Neural cell (in vitro differentiated cells): ENCODE measurements at regions not wholly inside any gene's neighbourhood (a gene's known extent, or its start where the extent isn't known, plus 50 kb on each side); places are given as distances from the start of the nearest gene placed in this dataset.
A peak's percentile ranks its signal among the peaks of the same experiment; 100 is the strongest.

Experiments
- H2AFZ ChIP-seq: fragments of 200-600, 300-800 bp; sonication (generic), shearing (Covaris generic); 2 replicates; pipeline ENCODE4 v1.6.0; 2014; ENCODE audit warnings: low read depth, mild to moderate bottlenecking, antibody characterized with exemption, low read length, moderate library complexity
- H3F3A ChIP-seq: fragments of 200-600 bp; shearing (Covaris generic); 2 replicates; pipeline ENCODE4 v1.6.1; 2016; ENCODE audit warnings: mild to moderate bottlenecking, moderate library complexity, mixed read lengths, antibody characterized with exemption, low read length; ENCODE audit not compliant: insufficient read depth, poor library complexity, severe bottlenecking
- H3K27ac ChIP-seq: fragments of 200-600, 300-800 bp; sonication (generic), shearing (Covaris generic); 2 replicates; pipeline ENCODE4 v1.5.1; 2014; ENCODE audit warnings: mild to moderate bottlenecking, low read length, moderate library complexity
- H3K27me3 ChIP-seq: fragments of 300-800, 200-600 bp; sonication (generic), shearing (Covaris generic); 2 replicates; pipeline ENCODE4 v1.6.0; 2014; ENCODE audit warnings: mild to moderate bottlenecking, low read depth, low read length, moderate library complexity; ENCODE audit not compliant: insufficient read depth
- H3K36me3 ChIP-seq: fragments of 300-800, 200-600 bp; sonication (generic), shearing (Covaris generic); 2 replicates; pipeline ENCODE4 v1.5.1; 2014; ENCODE audit warnings: mild to moderate bottlenecking, antibody characterized with exemption, low read length, moderate library complexity; ENCODE audit not compliant: insufficient read depth
- H3K4me2 ChIP-seq: fragments of 300-800, 200-600 bp; sonication (generic), shearing (Covaris generic); 2 replicates; pipeline ENCODE4 v1.6.0; 2014; ENCODE audit warnings: mild to moderate bottlenecking, low read length
- H3K4me3 ChIP-seq: fragments of 300-800, 200-600 bp; sonication (generic), shearing (Covaris generic); 2 replicates; pipeline ENCODE4 v1.5.1; 2014; ENCODE audit warnings: mild to moderate bottlenecking, low read length, moderate library complexity
- H3K79me2 ChIP-seq: fragments of 200-600 bp; shearing (Covaris generic); replicated peaks from 2 replicates; pipeline ENCODE4 v1.6.0; 2014; ENCODE audit warnings: mild to moderate bottlenecking, low read length, moderate library complexity; ENCODE audit not compliant: insufficient read depth
- H3K9ac ChIP-seq: fragments of 300-800, 200-600 bp; sonication (generic), shearing (Covaris generic); 2 replicates; pipeline ENCODE4 v1.6.1; 2016; ENCODE audit warnings: mild to moderate bottlenecking, low read length, mixed read lengths
- H3K9me2 ChIP-seq: fragments of 200-600 bp; shearing (Covaris generic); 2 replicates; pipeline ENCODE4 v1.6.1; 2016; ENCODE audit warnings: mild to moderate bottlenecking, low read length, mixed read lengths; ENCODE audit not compliant: insufficient read depth
- H3K9me3 ChIP-seq: fragments of 200-600, 300-800 bp; sonication (generic), shearing (Covaris generic); 2 replicates; pipeline ENCODE4 v1.6.1; 2016; ENCODE audit warnings: mild to moderate bottlenecking, mixed run types, low read length, moderate library complexity, mixed read lengths
- H4K20me1 ChIP-seq: fragments of 200-600 bp; shearing (Covaris generic); 2 replicates; pipeline ENCODE4 v1.6.1; 2016; ENCODE audit warnings: mild to moderate bottlenecking, mixed run types; ENCODE audit not compliant: insufficient read depth
- EP300 ChIP-seq: fragments of 450-650 bp; conservative IDR thresholded peaks from 2 replicates; pipeline ENCODE4 v1.6.1; 2014; ENCODE audit warnings: antibody characterized with exemption, mild to moderate bottlenecking, moderate library complexity; ENCODE audit not compliant: poor library complexity, severe bottlenecking
- EZH2 ChIP-seq: fragments of 200-600, 300-800 bp; shearing (Covaris generic), sonication (generic); IDR thresholded peaks from 2 replicates; pipeline ENCODE4 v1.6.1; 2014; ENCODE audit warnings: antibody characterized with exemption, low read length, borderline replicate concordance, mild to moderate bottlenecking; ENCODE audit not compliant: insufficient read depth, poor library complexity, severe bottlenecking
- MXI1 ChIP-seq: fragments of 450-650 bp; conservative IDR thresholded peaks from 2 replicates; pipeline ENCODE4 v1.6.1; 2014; ENCODE audit warnings: antibody characterized with exemption, mild to moderate bottlenecking; ENCODE audit not compliant: poor library complexity, severe bottlenecking
- POLR2AphosphoS5 ChIP-seq: IDR thresholded peaks from 2 replicates; pipeline ENCODE4 v1.6.1; 2012
- RAD21 ChIP-seq: fragments of 450-650 bp; conservative IDR thresholded peaks from 2 replicates; pipeline ENCODE4 v1.6.1; 2014; ENCODE audit warnings: antibody characterized with exemption, mild to moderate bottlenecking, moderate library complexity
- REST ChIP-seq: IDR thresholded peaks from 2 replicates; pipeline ENCODE4 v1.6.1; 2012; ENCODE audit warnings: borderline replicate concordance
- SMC3 ChIP-seq: fragments of 450-650 bp; conservative IDR thresholded peaks from 2 replicates; pipeline ENCODE4 v1.6.1; 2014; ENCODE audit warnings: antibody characterized with exemption, mild to moderate bottlenecking, moderate library complexity; ENCODE audit not compliant: poor library complexity
- TAF1 ChIP-seq: IDR thresholded peaks from 2 replicates; pipeline ENCODE4 v1.6.1; 2012; ENCODE audit warnings: low read depth
- TF ChIP-seq, protein P1 (sequence below): fragments of 450-650 bp; IDR thresholded peaks from 2 replicates; pipeline ENCODE4 v1.5.1; 2014; ENCODE audit warnings: antibody characterized with exemption, mild to moderate bottlenecking, moderate library complexity; ENCODE audit not compliant: poor library complexity, severe bottlenecking

GRCh38 chr1:106456832-106457231 lies 599.6 kb upstream of the PRMT6 start:
- no peaks in the 10 kb centered on the region for H3F3A ChIP-seq
- H3K4me2 ChIP-seq: no peak overlapping the region
- no peaks in the 10 kb centered on the region for H3K27me3 ChIP-seq
- H3K4me3 ChIP-seq: no peak overlapping the region
- H3K9me3 ChIP-seq: no peaks in the 10 kb centered on the region
- H2AFZ ChIP-seq: no peak overlapping the region
- H4K20me1 ChIP-seq: no peaks in the 10 kb centered on the region
- TF ChIP-seq RAD21: peak; percentile 26
- TF ChIP-seq EP300: peak; percentile 95
- no peak for TF ChIP-seq MXI1
- TF ChIP-seq, protein P1, sequence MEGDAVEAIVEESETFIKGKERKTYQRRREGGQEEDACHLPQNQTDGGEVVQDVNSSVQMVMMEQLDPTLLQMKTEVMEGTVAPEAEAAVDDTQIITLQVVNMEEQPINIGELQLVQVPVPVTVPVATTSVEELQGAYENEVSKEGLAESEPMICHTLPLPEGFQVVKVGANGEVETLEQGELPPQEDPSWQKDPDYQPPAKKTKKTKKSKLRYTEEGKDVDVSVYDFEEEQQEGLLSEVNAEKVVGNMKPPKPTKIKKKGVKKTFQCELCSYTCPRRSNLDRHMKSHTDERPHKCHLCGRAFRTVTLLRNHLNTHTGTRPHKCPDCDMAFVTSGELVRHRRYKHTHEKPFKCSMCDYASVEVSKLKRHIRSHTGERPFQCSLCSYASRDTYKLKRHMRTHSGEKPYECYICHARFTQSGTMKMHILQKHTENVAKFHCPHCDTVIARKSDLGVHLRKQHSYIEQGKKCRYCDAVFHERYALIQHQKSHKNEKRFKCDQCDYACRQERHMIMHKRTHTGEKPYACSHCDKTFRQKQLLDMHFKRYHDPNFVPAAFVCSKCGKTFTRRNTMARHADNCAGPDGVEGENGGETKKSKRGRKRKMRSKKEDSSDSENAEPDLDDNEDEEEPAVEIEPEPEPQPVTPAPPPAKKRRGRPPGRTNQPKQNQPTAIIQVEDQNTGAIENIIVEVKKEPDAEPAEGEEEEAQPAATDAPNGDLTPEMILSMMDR: no peak
- TF ChIP-seq POLR2AphosphoS5: peak; percentile 74
- TF ChIP-seq REST: peak; percentile 88
- H3K9ac ChIP-seq: no peak overlapping the region
- H3K27ac ChIP-seq: peak overlapping the region; percentile 63
- H3K9me2 ChIP-seq: no peaks in the 10 kb centered on the region
- H3K79me2 ChIP-seq: no peaks in the 10 kb centered on the region
- H3K36me3 ChIP-seq: no peaks in the 10 kb centered on the region

GRCh38 chr1:106457368-106457767 lies 599.1 kb upstream of the PRMT6 start:
- Histone ChIP-seq H3K79me2 (no peaks in the 10 kb centered on the region), H3K27ac (peak overlapping the region; percentile 63), H3K27me3 (no peaks in the 10 kb centered on the region), H3K36me3 (no peaks in the 10 kb centered on the region), H2AFZ (no peak overlapping the region), H3K9me3 (no peaks in the 10 kb centered on the region), H3K4me3 (no peak overlapping the region), H3K4me2 (no peak overlapping the region), H3F3A (no peaks in the 10 kb centered on the region), H3K9me2 (no peaks in the 10 kb centered on the region), H3K9ac (no peak overlapping the region), H4K20me1 (no peaks in the 10 kb centered on the region)
- TF ChIP-seq, protein P1: no peak
- TF ChIP-seq RAD21 (no peak), SMC3 (no peak), EP300 (no peak), POLR2AphosphoS5 (no peak), MXI1 (no peak), REST (no peak), TAF1 (no peak), EZH2 (no peak)
